ENCODE measurements at regions not wholly inside any gene's neighbourhood (a gene's known extent, or its start where the extent isn't known, plus 50 kb on each side); places are given as distances from the start of the nearest gene placed in this dataset.

- POLR2A ChIA-PET, result no interaction called here
Measured at GRCh38 chr3:117074826-117075225, 365.2 kb downstream of the TUSC7 start.

GRCh38 chr3:117079997-117080396, 370.4 kb downstream of the TUSC7 start:
- POLR2A ChIA-PET, result no interaction called here
- Mint-ChIP-seq H3K4me3 (no peak overlapping the region), H3K27ac (no peak overlapping the region), H3K9me3 (ENCODE audit: insufficient read depth) (no peaks in the 10 kb centered on the region), H3K27me3 (ENCODE audit: low read depth) (no peaks in the 10 kb centered on the region), H3K36me3 (ENCODE audit: low read depth) (no peaks in the 10 kb centered on the region), H3K4me1 (ENCODE audit: low read depth) (no peaks in the 10 kb centered on the region)
- ATAC-seq, result no peak
- CTCF ChIA-PET, result no interaction called here
- no peak for DNase-seq

More at GRCh38 chr3:117074826-117075225, 365.2 kb downstream of the TUSC7 start:
- ATAC-seq (no peak), DNase-seq (no peak)
- no peak overlapping the region for H3K4me3 Mint-ChIP-seq
- CTCF ChIA-PET, result no interaction called here
- no peaks in the 10 kb centered on the region for H3K27me3 Mint-ChIP-seq (ENCODE audit: low read depth)
- H3K9me3 Mint-ChIP-seq (ENCODE audit: insufficient read depth), result no peaks in the 10 kb centered on the region
- H3K4me1 Mint-ChIP-seq (ENCODE audit: low read depth), result no peaks in the 10 kb centered on the region
- no peak overlapping the region for H3K27ac Mint-ChIP-seq
- H3K36me3 Mint-ChIP-seq (ENCODE audit: low read depth), result no peaks in the 10 kb centered on the region

- Mint-ChIP-seq H3K4me3 (no peak overlapping the region), H3K9me3 (ENCODE audit: insufficient read depth) (no peaks in the 10 kb centered on the region), H3K4me1 (ENCODE audit: low read depth) (no peaks in the 10 kb centered on the region), H3K27me3 (ENCODE audit: low read depth) (no peaks in the 10 kb centered on the region), H3K27ac (no peak overlapping the region), H3K36me3 (ENCODE audit: low read depth) (no peaks in the 10 kb centered on the region)
- ChIA-PET CTCF (interaction anchor here (0.6 kb wide), 1 partner anchor 289 kb away, joined by 3 read pairs; no protein-coding TSS in a partner anchor), POLR2A (no interaction called here)
- DNase-seq (no peak), ATAC-seq (no peak)
Measured at GRCh38 chr3:117080872-117081271, 371.3 kb downstream of the TUSC7 start.

GRCh38 chr3:117084277-117084676, 374.7 kb downstream of the TUSC7 start:
- DNase-seq (no peak), ATAC-seq (no peak)
- Mint-ChIP-seq H3K4me3 (no peak overlapping the region), H3K4me1 (ENCODE audit: low read depth) (no peaks in the 10 kb centered on the region), H3K36me3 (ENCODE audit: low read depth) (no peaks in the 10 kb centered on the region), H3K27me3 (ENCODE audit: low read depth) (no peaks in the 10 kb centered on the region), H3K27ac (no peak overlapping the region), H3K9me3 (ENCODE audit: insufficient read depth) (no peaks in the 10 kb centered on the region)
- ChIA-PET POLR2A (no interaction called here), CTCF (no interaction called here)

- no peaks in the 10 kb centered on the region for H3K9me3 Mint-ChIP-seq (ENCODE audit: insufficient read depth)
- no peak overlapping the region for H3K4me3 Mint-ChIP-seq
- no peak for ATAC-seq
- ChIA-PET POLR2A (no interaction called here), CTCF (no interaction called here)
- H3K27ac Mint-ChIP-seq, result no peak overlapping the region
- H3K27me3 Mint-ChIP-seq (ENCODE audit: low read depth), result no peaks in the 10 kb centered on the region
- no peaks in the 10 kb centered on the region for H3K36me3 Mint-ChIP-seq (ENCODE audit: low read depth)
- H3K4me1 Mint-ChIP-seq (ENCODE audit: low read depth), result no peaks in the 10 kb centered on the region
- no peak for DNase-seq
Measured at GRCh38 chr3:117084739-117085270, 375.2 kb downstream of the TUSC7 start.

- ChIA-PET POLR2A (no interaction called here), CTCF (no interaction called here)
- Mint-ChIP-seq H3K36me3 (ENCODE audit: low read depth) (no peaks in the 10 kb centered on the region), H3K9me3 (ENCODE audit: insufficient read depth) (no peaks in the 10 kb centered on the region), H3K4me1 (ENCODE audit: low read depth) (no peaks in the 10 kb centered on the region), H3K27ac (no peak overlapping the region), H3K27me3 (ENCODE audit: low read depth) (no peaks in the 10 kb centered on the region), H3K4me3 (no peak overlapping the region)
- no peak for DNase-seq
- ATAC-seq, result no peak
Measured at GRCh38 chr3:117091676-117092075, 382.1 kb downstream of the TUSC7 start.

- no peaks in the 10 kb centered on the region for H3K4me1 Mint-ChIP-seq (ENCODE audit: low read depth)
- H3K4me3 Mint-ChIP-seq, result no peak overlapping the region
- no peaks in the 10 kb centered on the region for H3K36me3 Mint-ChIP-seq (ENCODE audit: low read depth)
- ChIA-PET POLR2A (no interaction called here), CTCF (no interaction called here)
- H3K27ac Mint-ChIP-seq, result no peak overlapping the region
- ATAC-seq (no peak), DNase-seq (no peak)
- no peaks in the 10 kb centered on the region for H3K9me3 Mint-ChIP-seq (ENCODE audit: insufficient read depth)
- H3K27me3 Mint-ChIP-seq (ENCODE audit: low read depth), result no peaks in the 10 kb centered on the region
Measured at GRCh38 chr3:117096549-117096948, 387.0 kb downstream of the TUSC7 start.

- CTCF ChIA-PET, result no interaction called here
- Mint-ChIP-seq H3K9me3 (ENCODE audit: insufficient read depth) (no peaks in the 10 kb centered on the region), H3K4me3 (no peak overlapping the region), H3K36me3 (ENCODE audit: low read depth) (no peaks in the 10 kb centered on the region), H3K4me1 (ENCODE audit: low read depth) (no peaks in the 10 kb centered on the region), H3K27me3 (ENCODE audit: low read depth) (no peaks in the 10 kb centered on the region), H3K27ac (no peak overlapping the region)
- ATAC-seq (no peak), DNase-seq (no peak)
- POLR2A ChIA-PET, result no interaction called here
Measured at GRCh38 chr3:117097351-117097750, 387.8 kb downstream of the TUSC7 start.

- no peaks in the 10 kb centered on the region for H3K9me3 Mint-ChIP-seq (ENCODE audit: insufficient read depth)
- ATAC-seq (no peak), DNase-seq (no peak)
- CTCF ChIA-PET, result no interaction called here
- no peaks in the 10 kb centered on the region for H3K27me3 Mint-ChIP-seq (ENCODE audit: low read depth)
- no peak overlapping the region for H3K27ac Mint-ChIP-seq
- no peaks in the 10 kb centered on the region for H3K36me3 Mint-ChIP-seq (ENCODE audit: low read depth)
- POLR2A ChIA-PET, result no interaction called here
- H3K4me1 Mint-ChIP-seq (ENCODE audit: low read depth), result no peaks in the 10 kb centered on the region
- no peak overlapping the region for H3K4me3 Mint-ChIP-seq
Measured at GRCh38 chr3:117101697-117102096, 392.1 kb downstream of the TUSC7 start.

- Mint-ChIP-seq H3K4me1 (ENCODE audit: low read depth) (no peaks in the 10 kb centered on the region), H3K9me3 (ENCODE audit: insufficient read depth) (no peaks in the 10 kb centered on the region), H3K27me3 (ENCODE audit: low read depth) (no peaks in the 10 kb centered on the region), H3K27ac (no peak overlapping the region), H3K4me3 (no peak overlapping the region), H3K36me3 (ENCODE audit: low read depth) (no peaks in the 10 kb centered on the region)
- ChIA-PET CTCF (no interaction called here), POLR2A (no interaction called here)
- ATAC-seq (no peak), DNase-seq (no peak)
Measured at GRCh38 chr3:117102426-117102825, 392.8 kb downstream of the TUSC7 start.

- no peaks in the 10 kb centered on the region for H3K27me3 Mint-ChIP-seq (ENCODE audit: low read depth)
- no peaks in the 10 kb centered on the region for H3K4me1 Mint-ChIP-seq (ENCODE audit: low read depth)
- DNase-seq (no peak), ATAC-seq (no peak)
- no peaks in the 10 kb centered on the region for H3K36me3 Mint-ChIP-seq (ENCODE audit: low read depth)
- peaks cover 7% of the 10 kb centered on the region for H3K9me3 Mint-ChIP-seq (ENCODE audit: insufficient read depth)
- no peak overlapping the region for H3K27ac Mint-ChIP-seq
- CTCF ChIA-PET, result no interaction called here
- POLR2A ChIA-PET, result no interaction called here
- H3K4me3 Mint-ChIP-seq, result no peak overlapping the region
Measured at GRCh38 chr3:117103675-117104074, 394.1 kb downstream of the TUSC7 start.

- H3K27ac Mint-ChIP-seq, result no peak overlapping the region
- CTCF ChIA-PET, result no interaction called here
- H3K4me1 Mint-ChIP-seq (ENCODE audit: low read depth), result no peaks in the 10 kb centered on the region
Measured at GRCh38 chr3:117104381-117104780, 394.8 kb downstream of the TUSC7 start.

GRCh38 chr3:117104792-117105191, 395.2 kb downstream of the TUSC7 start:
- Mint-ChIP-seq H3K36me3 (ENCODE audit: low read depth) (no peaks in the 10 kb centered on the region), H3K27me3 (ENCODE audit: low read depth) (no peaks in the 10 kb centered on the region), H3K4me1 (ENCODE audit: low read depth) (no peaks in the 10 kb centered on the region), H3K4me3 (no peak overlapping the region), H3K9me3 (ENCODE audit: insufficient read depth) (peaks cover 7% of the 10 kb centered on the region), H3K27ac (no peak overlapping the region)
- ChIA-PET CTCF (no interaction called here), POLR2A (no interaction called here)
- ATAC-seq (no peak), DNase-seq (no peak)

More at GRCh38 chr3:117104381-117104780, 394.8 kb downstream of the TUSC7 start:
- Mint-ChIP-seq H3K4me3 (no peak overlapping the region), H3K9me3 (ENCODE audit: insufficient read depth) (peaks cover 7% of the 10 kb centered on the region), H3K27me3 (ENCODE audit: low read depth) (no peaks in the 10 kb centered on the region), H3K36me3 (ENCODE audit: low read depth) (no peaks in the 10 kb centered on the region)
- ATAC-seq, result no peak
- POLR2A ChIA-PET, result no interaction called here
- no peak for DNase-seq

All from activated CD8-positive, alpha-beta T cell treated with anti-CD3 and anti-CD28 coated beads, Interleukin-2, amount 10 ng/mL, durations not matched to agents 7 days and 5 days (primary cell).